ENCODE measurements at regions not wholly inside any gene's neighbourhood (a gene's known extent, or its start where the extent isn't known, plus 50 kb on each side); places are given as distances from the start of the nearest gene placed in this dataset.

DNA sequence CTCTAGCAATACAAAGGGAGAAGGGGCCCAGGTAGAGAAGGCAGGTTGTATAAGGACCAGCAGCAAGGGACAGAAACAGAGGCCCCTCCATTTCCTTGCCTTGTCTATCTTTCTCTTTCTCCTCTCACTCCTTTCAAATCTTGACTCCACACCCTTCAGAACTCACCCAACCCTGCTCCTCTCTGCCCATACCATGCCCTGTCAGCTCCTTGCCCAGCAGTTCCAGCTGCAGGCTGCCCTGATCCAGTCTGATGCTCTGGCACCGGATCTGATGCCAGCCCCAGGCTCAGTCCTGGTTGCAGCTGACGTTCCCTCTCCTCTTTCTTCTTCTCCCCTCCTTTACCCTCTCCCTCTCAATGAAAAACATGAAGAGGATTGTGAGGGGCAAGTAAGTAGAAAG lies 291.2 kb downstream of the FBXW7 start:
- no peak overlapping the region for H3K27ac ChIP-seq (ENCODE audit: low read length)
- TF ChIP-seq EZH2 (IDR thresholded peaks at IDR 0.05; ENCODE audit: low read length, unreplicated experiment) (no peak), EZH2phosphoT487 (IDR thresholded peaks at IDR 0.05; ENCODE audit: borderline replicate concordance, low read length) (no peak)
- TF ChIP-seq, protein P1, sequence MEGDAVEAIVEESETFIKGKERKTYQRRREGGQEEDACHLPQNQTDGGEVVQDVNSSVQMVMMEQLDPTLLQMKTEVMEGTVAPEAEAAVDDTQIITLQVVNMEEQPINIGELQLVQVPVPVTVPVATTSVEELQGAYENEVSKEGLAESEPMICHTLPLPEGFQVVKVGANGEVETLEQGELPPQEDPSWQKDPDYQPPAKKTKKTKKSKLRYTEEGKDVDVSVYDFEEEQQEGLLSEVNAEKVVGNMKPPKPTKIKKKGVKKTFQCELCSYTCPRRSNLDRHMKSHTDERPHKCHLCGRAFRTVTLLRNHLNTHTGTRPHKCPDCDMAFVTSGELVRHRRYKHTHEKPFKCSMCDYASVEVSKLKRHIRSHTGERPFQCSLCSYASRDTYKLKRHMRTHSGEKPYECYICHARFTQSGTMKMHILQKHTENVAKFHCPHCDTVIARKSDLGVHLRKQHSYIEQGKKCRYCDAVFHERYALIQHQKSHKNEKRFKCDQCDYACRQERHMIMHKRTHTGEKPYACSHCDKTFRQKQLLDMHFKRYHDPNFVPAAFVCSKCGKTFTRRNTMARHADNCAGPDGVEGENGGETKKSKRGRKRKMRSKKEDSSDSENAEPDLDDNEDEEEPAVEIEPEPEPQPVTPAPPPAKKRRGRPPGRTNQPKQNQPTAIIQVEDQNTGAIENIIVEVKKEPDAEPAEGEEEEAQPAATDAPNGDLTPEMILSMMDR (conservative IDR thresholded peaks at IDR 0.05; ENCODE audit: low read depth, low read length): no peak
- no peaks in the 10 kb centered on the region for H3K4me1 ChIP-seq (ENCODE audit: insufficient read depth, low read length)
- no peaks in the 10 kb centered on the region for H3K27me3 ChIP-seq (ENCODE audit: low read length)
- no peak overlapping the region for H3K9ac ChIP-seq (ENCODE audit: low read length)
- H3K4me2 ChIP-seq (ENCODE audit: low read length): no peak overlapping the region
- no peaks in the 10 kb centered on the region for H3K9me2 ChIP-seq (replicated peaks; ENCODE audit: low read length)
- no peaks in the 10 kb centered on the region for H4K20me1 ChIP-seq (ENCODE audit: low read length)
- DNase-seq: no peak
- ChIA-PET CTCF (no interaction called here), POLR2A (ENCODE audit: unreplicated experiment) (no interaction called here)
- no peaks in the 10 kb centered on the region for H3K9me3 ChIP-seq (ENCODE audit: low read length)
- no peaks in the 10 kb centered on the region for H3F3A ChIP-seq (ENCODE audit: low read length, unreplicated experiment)
- no peaks in the 10 kb centered on the region for H3K36me3 ChIP-seq (ENCODE audit: low read depth, low read length)
- no peak overlapping the region for H3K4me3 ChIP-seq (ENCODE audit: low read length)
- no peak overlapping the region for H2AFZ ChIP-seq (ENCODE audit: low read length)
- no TSS peak for BruUV-seq (replicated peaks)
- no peaks in the 10 kb centered on the region for H3K79me2 ChIP-seq (ENCODE audit: low read length)
- no peak for ATAC-seq
- intact Hi-C loops (cut with micrococcal nuclease): no loop called here

DNA sequence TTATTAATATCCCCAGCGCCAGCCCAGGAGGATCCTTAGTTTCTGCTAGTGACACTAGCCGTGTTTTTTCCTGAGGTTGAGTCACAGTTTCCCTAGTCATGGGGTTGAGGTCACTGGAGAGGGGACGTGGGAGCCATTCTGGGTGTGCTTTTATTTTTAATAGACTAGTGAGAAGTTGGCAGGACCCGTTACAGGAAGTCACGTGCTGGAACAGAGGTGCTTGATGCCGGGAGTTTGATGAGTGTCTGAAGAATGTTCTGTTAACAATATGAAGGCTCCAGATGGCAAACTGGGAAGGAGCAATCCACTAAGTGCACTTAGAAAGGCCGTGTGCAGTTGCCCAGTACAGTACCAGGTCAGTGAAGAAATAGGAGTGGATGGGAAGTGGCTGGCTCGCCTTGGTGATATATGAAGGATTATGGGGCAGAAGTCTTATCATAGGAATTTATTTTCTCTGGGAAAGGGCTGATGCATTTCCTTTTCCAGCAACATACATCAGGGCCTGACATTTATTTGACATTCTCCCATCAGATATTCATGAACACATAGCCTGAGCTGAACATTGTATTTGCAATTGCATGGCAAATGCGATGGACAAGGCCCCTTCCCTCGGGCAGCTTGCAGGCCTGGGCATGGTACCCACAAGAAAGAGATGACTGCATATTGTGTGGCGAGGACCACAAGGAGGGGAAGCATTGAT lies 291.8 kb downstream of the FBXW7 start:
- no peak overlapping the region for H3K4me2 ChIP-seq (ENCODE audit: low read length)

DNA sequence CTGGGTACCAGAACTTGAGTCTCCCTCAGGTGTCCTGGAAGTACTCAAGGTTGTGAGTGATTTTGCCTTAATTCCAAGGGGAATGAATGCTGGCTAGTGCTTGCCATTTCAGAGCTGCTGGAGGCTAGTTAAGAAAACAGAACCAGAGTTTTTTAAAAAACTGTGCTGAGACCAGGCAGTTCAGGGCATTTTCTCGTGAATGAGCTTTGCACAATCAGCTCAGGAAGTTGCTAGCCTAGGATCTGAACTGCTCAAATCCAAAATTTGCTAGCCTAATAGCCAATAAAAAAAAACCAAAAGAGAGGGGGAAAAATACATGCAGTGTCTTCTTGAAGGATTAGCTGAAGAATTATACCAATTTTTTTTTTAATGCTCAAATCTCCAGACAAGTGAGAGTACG lies 292.7 kb downstream of the FBXW7 start:
- ATAC-seq (no peak), DNase-seq (no peak)
- no peak overlapping the region for H3K4me3 ChIP-seq (ENCODE audit: low read length)
- no peak overlapping the region for H3K9ac ChIP-seq (ENCODE audit: low read length)
- no peak overlapping the region for H3K27ac ChIP-seq (ENCODE audit: low read length)
- H3K4me1 ChIP-seq (ENCODE audit: insufficient read depth, low read length): no peaks in the 10 kb centered on the region
- POLR2A ChIA-PET (ENCODE audit: unreplicated experiment): interaction anchor here (0.7 kb wide), 1 partner anchor 10 kb away, joined by 3 read pairs; no protein-coding TSS in a partner anchor
- H3K36me3 ChIP-seq (ENCODE audit: low read depth, low read length): no peaks in the 10 kb centered on the region
- no peaks in the 10 kb centered on the region for H3K79me2 ChIP-seq (ENCODE audit: low read length)
- TF ChIP-seq EZH2phosphoT487 (IDR thresholded peaks at IDR 0.05; ENCODE audit: borderline replicate concordance, low read length): no peak
- TF ChIP-seq EZH2 (IDR thresholded peaks at IDR 0.05; ENCODE audit: low read length, unreplicated experiment): no peak
- no peaks in the 10 kb centered on the region for H4K20me1 ChIP-seq (ENCODE audit: low read length)
- BruUV-seq (replicated peaks): no TSS peak
- no peaks in the 10 kb centered on the region for H3K27me3 ChIP-seq (ENCODE audit: low read length)
- CTCF ChIA-PET: no interaction called here
- no peaks in the 10 kb centered on the region for H3K9me2 ChIP-seq (replicated peaks; ENCODE audit: low read length)
- no peaks in the 10 kb centered on the region for H3F3A ChIP-seq (ENCODE audit: low read length, unreplicated experiment)
- intact Hi-C loops (cut with micrococcal nuclease): no loop called here
- H3K4me2 ChIP-seq (ENCODE audit: low read length): no peak overlapping the region
- H3K9me3 ChIP-seq (ENCODE audit: low read length): no peaks in the 10 kb centered on the region
- no peak overlapping the region for H2AFZ ChIP-seq (ENCODE audit: low read length)

More for the DNA sequence above, 291.8 kb downstream of the FBXW7 start:
- Histone ChIP-seq H3K79me2 (ENCODE audit: low read length) (no peaks in the 10 kb centered on the region), H4K20me1 (ENCODE audit: low read length) (no peaks in the 10 kb centered on the region), H3K4me3 (ENCODE audit: low read length) (no peak overlapping the region), H3K4me1 (ENCODE audit: insufficient read depth, low read length) (no peaks in the 10 kb centered on the region), H2AFZ (ENCODE audit: low read length) (no peak overlapping the region), H3K27me3 (ENCODE audit: low read length) (no peaks in the 10 kb centered on the region), H3K9ac (ENCODE audit: low read length) (no peak overlapping the region), H3K27ac (ENCODE audit: low read length) (no peak overlapping the region), H3F3A (ENCODE audit: low read length, unreplicated experiment) (no peaks in the 10 kb centered on the region), H3K9me2 (replicated peaks; ENCODE audit: low read length) (no peaks in the 10 kb centered on the region), H3K9me3 (ENCODE audit: low read length) (no peaks in the 10 kb centered on the region), H3K36me3 (ENCODE audit: low read depth, low read length) (no peaks in the 10 kb centered on the region)
- intact Hi-C loops (cut with micrococcal nuclease): no loop called here
- POLR2A ChIA-PET (ENCODE audit: unreplicated experiment): no interaction called here
- ATAC-seq (no peak), DNase-seq (no peak)
- CTCF ChIA-PET: no interaction called here
- no peak for TF ChIP-seq EZH2 (IDR thresholded peaks at IDR 0.05; ENCODE audit: low read length, unreplicated experiment)
- no TSS peak for BruUV-seq (replicated peaks)

All from PC-3 (cell line).